OCI-LY1 (cell line): ENCODE measurements at regions not wholly inside any gene's neighbourhood (a gene's known extent, or its start where the extent isn't known, plus 50 kb on each side); places are given as distances from the start of the nearest gene placed in this dataset.

ENCODE experiments used
- H2AFZ ChIP-seq: fragments of 200-600 bp; sonication (generic), shearing (Covaris generic); 2 replicates; pipeline ENCODE4 v1.6.0; 2014; ENCODE audit warnings: antibody characterized with exemption, mild to moderate bottlenecking, low read length
- H3F3A ChIP-seq: fragments of 200-600 bp; sonication (generic), shearing (Covaris generic); 2 replicates; pipeline ENCODE4 v1.6.0; 2014; ENCODE audit warnings: mild to moderate bottlenecking, antibody characterized with exemption, low read length, moderate library complexity; ENCODE audit not compliant: insufficient read depth
- H3K27ac ChIP-seq: fragments of 200-600 bp; sonication (generic); 2 replicates; pipeline ENCODE4 v1.5.1; 2014; ENCODE audit warnings: low read length, mixed run types, mild to moderate bottlenecking, low read depth; ENCODE audit not compliant: poor library complexity, severe bottlenecking
- H3K27me3 ChIP-seq: fragments of 200-600 bp; sonication (generic); 2 replicates; pipeline ENCODE4 v1.6.0; 2014; ENCODE audit warnings: antibody characterized with exemption, mild to moderate bottlenecking, low read length, moderate library complexity; ENCODE audit not compliant: insufficient read depth
- H3K36me3 ChIP-seq: fragments of 200-600 bp; sonication (generic); 2 replicates; pipeline ENCODE4 v1.6.1; 2014; ENCODE audit warnings: mild to moderate bottlenecking, antibody characterized with exemption, low read length, moderate library complexity, mixed read lengths; ENCODE audit not compliant: insufficient read depth
- H3K4me1 ChIP-seq: fragments of 200-600 bp; sonication (generic); 2 replicates; pipeline ENCODE4 v1.5.1; 2014; ENCODE audit warnings: mild to moderate bottlenecking, low read length, moderate library complexity; ENCODE audit not compliant: insufficient read depth, severe bottlenecking
- H3K4me2 ChIP-seq: fragments of 200-600 bp; sonication (generic), shearing (Covaris generic); 2 replicates; pipeline ENCODE4 v1.6.1; 2014; ENCODE audit warnings: low read length
- H3K4me3 ChIP-seq: fragments of 200-600 bp; sonication (generic); 2 replicates; pipeline ENCODE4 v1.5.1; 2014; ENCODE audit warnings: low read length, low read depth, mild to moderate bottlenecking, mixed read lengths; ENCODE audit not compliant: poor library complexity, severe bottlenecking
- H3K79me2 ChIP-seq: fragments of 200-600 bp; shearing (Covaris generic); 2 replicates; pipeline ENCODE4 v1.6.1; 2016; ENCODE audit warnings: mixed run types, low read length, mixed read lengths; ENCODE audit not compliant: insufficient read depth
- H3K9ac ChIP-seq: fragments of 200-600 bp; sonication (generic), shearing (Covaris generic); 2 replicates; pipeline ENCODE4 v1.6.1; 2014; ENCODE audit warnings: mild to moderate bottlenecking, low read length, mixed read lengths
- H3K9me2 ChIP-seq: fragments of 200-600 bp; sonication (generic), shearing (Covaris generic); 2 replicates; pipeline ENCODE4 v1.6.1; 2014; ENCODE audit warnings: low read depth, mild to moderate bottlenecking, low read length, mixed read lengths
- H3K9me3 ChIP-seq: fragments of 200-600 bp; shearing (Covaris generic); 2 replicates; pipeline ENCODE4 v1.6.1; 2014; ENCODE audit warnings: low read length, mixed read lengths
- H4K20me1 ChIP-seq: fragments of 200-600 bp; sonication (generic), shearing (Covaris generic); 2 replicates; pipeline ENCODE4 v1.6.0; 2016; ENCODE audit warnings: mild to moderate bottlenecking, low read length; ENCODE audit not compliant: insufficient read depth
- EZH2 ChIP-seq: fragments of 200-600 bp; sonication (generic), shearing (Covaris generic); IDR thresholded peaks from 2 replicates; pipeline ENCODE4 v1.8.0; 2017; ENCODE audit warnings: borderline replicate concordance, mixed run types, mild to moderate bottlenecking, antibody characterized with exemption, low read length, moderate library complexity, mixed read lengths
- TF ChIP-seq, protein P1 (sequence below): fragments of 200-600 bp; sonication (generic), shearing (Covaris generic); IDR thresholded peaks from 2 replicates; pipeline ENCODE4 v1.5.1; 2017; ENCODE audit warnings: mild to moderate bottlenecking, antibody characterized with exemption, low read length, moderate library complexity, mixed read lengths

- TF ChIP-seq EZH2: no peak
- TF ChIP-seq, protein P1, sequence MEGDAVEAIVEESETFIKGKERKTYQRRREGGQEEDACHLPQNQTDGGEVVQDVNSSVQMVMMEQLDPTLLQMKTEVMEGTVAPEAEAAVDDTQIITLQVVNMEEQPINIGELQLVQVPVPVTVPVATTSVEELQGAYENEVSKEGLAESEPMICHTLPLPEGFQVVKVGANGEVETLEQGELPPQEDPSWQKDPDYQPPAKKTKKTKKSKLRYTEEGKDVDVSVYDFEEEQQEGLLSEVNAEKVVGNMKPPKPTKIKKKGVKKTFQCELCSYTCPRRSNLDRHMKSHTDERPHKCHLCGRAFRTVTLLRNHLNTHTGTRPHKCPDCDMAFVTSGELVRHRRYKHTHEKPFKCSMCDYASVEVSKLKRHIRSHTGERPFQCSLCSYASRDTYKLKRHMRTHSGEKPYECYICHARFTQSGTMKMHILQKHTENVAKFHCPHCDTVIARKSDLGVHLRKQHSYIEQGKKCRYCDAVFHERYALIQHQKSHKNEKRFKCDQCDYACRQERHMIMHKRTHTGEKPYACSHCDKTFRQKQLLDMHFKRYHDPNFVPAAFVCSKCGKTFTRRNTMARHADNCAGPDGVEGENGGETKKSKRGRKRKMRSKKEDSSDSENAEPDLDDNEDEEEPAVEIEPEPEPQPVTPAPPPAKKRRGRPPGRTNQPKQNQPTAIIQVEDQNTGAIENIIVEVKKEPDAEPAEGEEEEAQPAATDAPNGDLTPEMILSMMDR: no peak
- no peaks in the 10 kb centered on the region for H3K9me3 ChIP-seq
Observed at GRCh38 chr5:159658266-159658925, 257.9 kb upstream of the ADRA1B start.

GRCh38 chr5:159660401-159660800, 255.9 kb upstream of the ADRA1B start:
- no peaks in the 10 kb centered on the region for H3K9me2 ChIP-seq
- H3K27me3 ChIP-seq: no peaks in the 10 kb centered on the region
- no peaks in the 10 kb centered on the region for H3K79me2 ChIP-seq
- no peaks in the 10 kb centered on the region for H3K9me3 ChIP-seq
- H4K20me1 ChIP-seq: no peaks in the 10 kb centered on the region
- H3F3A ChIP-seq: no peaks in the 10 kb centered on the region
- no peaks in the 10 kb centered on the region for H3K4me1 ChIP-seq
- H3K9ac ChIP-seq: no peak overlapping the region
- no peak overlapping the region for H2AFZ ChIP-seq
- H3K36me3 ChIP-seq: no peaks in the 10 kb centered on the region
- H3K27ac ChIP-seq: no peak overlapping the region
- no peak overlapping the region for H3K4me2 ChIP-seq
- no peak overlapping the region for H3K4me3 ChIP-seq
- TF ChIP-seq, protein P1: no peak
- no peak for TF ChIP-seq EZH2

More at GRCh38 chr5:159658266-159658925, 257.9 kb upstream of the ADRA1B start:
- H3K4me2 ChIP-seq: no peak overlapping the region
- no peak overlapping the region for H3K9ac ChIP-seq
- no peaks in the 10 kb centered on the region for H4K20me1 ChIP-seq
- no peak overlapping the region for H3K27ac ChIP-seq
- H3K4me1 ChIP-seq: no peaks in the 10 kb centered on the region
- no peaks in the 10 kb centered on the region for H3K36me3 ChIP-seq
- H3K79me2 ChIP-seq: no peaks in the 10 kb centered on the region
- H3K9me2 ChIP-seq: no peaks in the 10 kb centered on the region
- no peak overlapping the region for H3K4me3 ChIP-seq
- H2AFZ ChIP-seq: no peak overlapping the region
- H3K27me3 ChIP-seq: no peaks in the 10 kb centered on the region
- no peaks in the 10 kb centered on the region for H3F3A ChIP-seq

GRCh38 chr5:159663986-159664385, 252.3 kb upstream of the ADRA1B start:
- H3K36me3 ChIP-seq: no peaks in the 10 kb centered on the region
- no peaks in the 10 kb centered on the region for H3K27me3 ChIP-seq
- no peak overlapping the region for H3K4me2 ChIP-seq
- H3K79me2 ChIP-seq: no peaks in the 10 kb centered on the region
- no peak overlapping the region for H3K9ac ChIP-seq
- H3K27ac ChIP-seq: no peak overlapping the region
- no peak for TF ChIP-seq EZH2
- TF ChIP-seq, protein P1: no peak
- no peaks in the 10 kb centered on the region for H4K20me1 ChIP-seq
- H2AFZ ChIP-seq: no peak overlapping the region
- no peaks in the 10 kb centered on the region for H3F3A ChIP-seq
- H3K9me2 ChIP-seq: no peaks in the 10 kb centered on the region
- no peaks in the 10 kb centered on the region for H3K9me3 ChIP-seq
- H3K4me1 ChIP-seq: no peaks in the 10 kb centered on the region
- H3K4me3 ChIP-seq: no peak overlapping the region
